NT2/D1 (cell line): ENCODE measurements at regions not wholly inside any gene's neighbourhood (a gene's known extent, or its start where the extent isn't known, plus 50 kb on each side); places are given as distances from the start of the nearest gene placed in this dataset.

Source experiments
- YY1 ChIP-seq: IDR thresholded peaks from 2 replicates; pipeline ENCODE4 v1.6.1; 2011; ENCODE audit not compliant: insufficient read length, insufficient read depth
- ZNF274 ChIP-seq: IDR thresholded peaks from 2 replicates; pipeline ENCODE4 v1.6.1; 2011; ENCODE audit warnings: mild to moderate bottlenecking, low read depth, low read length

DNA sequence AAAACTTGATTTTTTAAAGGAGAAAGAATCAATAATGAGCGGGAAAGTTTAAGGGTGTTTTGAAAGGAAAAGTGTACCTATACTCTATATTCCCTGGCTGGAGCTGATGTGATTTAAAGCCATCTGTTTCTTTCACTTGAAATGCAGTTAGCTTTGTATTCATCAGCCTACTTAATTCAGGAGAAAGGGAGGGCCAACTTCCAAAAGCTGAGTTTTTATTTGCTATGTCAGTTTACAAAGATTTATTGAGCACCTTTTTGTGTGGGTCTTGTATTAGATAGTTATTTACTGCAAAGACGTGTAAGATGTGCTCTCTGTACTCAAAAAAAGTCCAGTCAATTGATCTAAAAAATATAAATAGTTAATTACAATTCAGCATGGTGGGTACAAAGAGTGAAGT lies 176.2 kb upstream of the GOLIM4 start:
- TF ChIP-seq ZNF274 (no peak), YY1 (no peak)
